ENCODE measurements at regions not wholly inside any gene's neighbourhood (a gene's known extent, or its start where the extent isn't known, plus 50 kb on each side); places are given as distances from the start of the nearest gene placed in this dataset.
"Not testable (repeated sequence)": the region's sequence is repeated elsewhere in the genome, so short reads cannot be mapped to it uniquely, and the experiment has no call there.

DNA sequence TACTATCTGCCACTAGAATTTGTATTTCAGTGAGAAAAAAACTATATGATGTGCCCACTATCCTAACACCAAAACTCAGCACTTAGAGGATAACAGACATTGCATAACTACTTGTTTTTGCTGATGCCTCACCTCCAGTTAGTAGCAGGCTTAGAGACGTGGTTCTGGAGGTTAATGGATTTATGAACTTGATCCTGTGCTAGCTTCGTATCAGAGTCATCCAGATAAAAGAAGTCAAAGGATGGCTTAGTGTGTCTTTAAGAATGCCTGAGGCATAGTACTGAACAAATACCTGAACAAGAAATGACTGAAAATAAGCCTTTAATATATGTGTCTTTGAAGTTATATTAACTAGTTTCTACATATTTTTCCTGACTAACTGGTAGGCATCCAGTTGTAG lies 414.9 kb upstream of the PTCHD4 start:
- H3K36me3 ChIP-seq (ENCODE audit: control insufficient read depth in 2 of 2, extremely low read depth in 1 of 2, insufficient read depth in 1 of 2, low read length in 1 of 2), result no peaks in the 10 kb centered on the region
- ChIA-PET POLR2A (no interaction called here), CTCF (no interaction called here)
- Mint-ChIP-seq H3K4me3 (no peak overlapping the region), H3K4me1 (no peaks in the 10 kb centered on the region), H3K27ac (no peak overlapping the region), H3K36me3 (no peaks in the 10 kb centered on the region), H3K27me3 (no peaks in the 10 kb centered on the region), H3K9me3 (peaks cover 6 to 8% (median 8%) of the 10 kb centered on the region in 3 donors)
- H3K27me3 ChIP-seq (replicated peaks in 1 of 2; ENCODE audit: control insufficient read depth in 2 of 2, extremely low read depth in 1 of 2, insufficient read depth in 2 of 2, low read length in 1 of 2), result no peaks in the 10 kb centered on the region
- H3K9me3 ChIP-seq, result no peaks in the 10 kb centered on the region
- no peak overlapping the region for H3K27ac ChIP-seq (ENCODE audit: low read length)
- H3K4me3 ChIP-seq (ENCODE audit: control insufficient read depth in 1 of 2, extremely low read depth in 1 of 2, low read length in 1 of 2), result no peak overlapping the region
- WGBS (ENCODE audit: insufficient coverage), result 70% methylated on average over 2 of the region's 2 CpGs
- H3K4me1 ChIP-seq (ENCODE audit: control insufficient read depth in 1 of 2, extremely low read depth in 1 of 2, insufficient read depth in 2 of 2, low read length in 2 of 2), result no peaks in the 10 kb centered on the region
- ATAC-seq (replicated peaks in 1 of 4), result no peak
- no peak for DNase-seq

GRCh38 chr6:48520951-48521350 lies 410.0 kb upstream of the PTCHD4 start:
- Mint-ChIP-seq H3K4me3 (no peak overlapping the region), H3K27ac (no peak overlapping the region), H3K36me3 (no peaks in the 10 kb centered on the region), H3K9me3 (peaks cover 6 to 15% (median 6%) of the 10 kb centered on the region in 3 donors), H3K27me3 (no peaks in the 10 kb centered on the region), H3K4me1 (no peaks in the 10 kb centered on the region)
- POLR2A ChIA-PET, result no interaction called here
- no peak overlapping the region for H3K27ac ChIP-seq (ENCODE audit: low read length)
- no peaks in the 10 kb centered on the region for H3K4me1 ChIP-seq (ENCODE audit: control insufficient read depth in 1 of 2, extremely low read depth in 1 of 2, insufficient read depth in 2 of 2, low read length in 2 of 2)
- DNase-seq (no peak), ATAC-seq (replicated peaks in 1 of 4) (no peak)
- CTCF ChIA-PET, result no interaction called here
- H3K4me3 ChIP-seq (ENCODE audit: control insufficient read depth in 1 of 2, extremely low read depth in 1 of 2, low read length in 1 of 2), result no peak overlapping the region
- H3K9me3 ChIP-seq, result no peaks in the 10 kb centered on the region
- no peaks in the 10 kb centered on the region for H3K36me3 ChIP-seq (ENCODE audit: control insufficient read depth in 2 of 2, extremely low read depth in 1 of 2, insufficient read depth in 1 of 2, low read length in 1 of 2)
- 100% methylated on average over 1 of the region's 2 CpGs for WGBS (ENCODE audit: insufficient coverage)
- no peaks in the 10 kb centered on the region for H3K27me3 ChIP-seq (replicated peaks in 1 of 2; ENCODE audit: control insufficient read depth in 2 of 2, extremely low read depth in 1 of 2, insufficient read depth in 2 of 2, low read length in 1 of 2)

DNA sequence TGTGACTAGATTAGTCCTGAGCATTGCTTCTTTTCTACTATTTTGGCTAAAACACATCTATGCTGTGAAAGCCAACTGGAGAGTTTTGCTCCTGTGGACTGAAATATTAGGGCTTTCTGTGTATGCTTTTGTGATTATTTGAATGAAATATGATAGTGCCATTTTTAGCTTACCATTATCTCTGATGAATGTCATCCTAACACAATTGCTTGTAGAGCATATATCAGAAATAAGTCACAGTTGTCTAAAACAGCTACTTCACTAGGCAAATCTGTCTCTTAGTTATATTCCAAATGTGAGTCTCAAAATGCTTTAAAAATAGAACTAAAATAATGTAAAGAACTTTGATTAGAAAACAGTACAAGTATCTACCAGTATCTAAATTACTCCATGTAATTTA lies 401.4 kb upstream of the PTCHD4 start:
- H3K27me3 Mint-ChIP-seq, result no peaks in the 10 kb centered on the region
- Histone ChIP-seq H3K4me3 (ENCODE audit: control insufficient read depth in 1 of 2, extremely low read depth in 1 of 2, low read length in 1 of 2) (no peak overlapping the region), H3K27ac (ENCODE audit: low read length) (no peak overlapping the region), H3K27me3 (replicated peaks in 1 of 2; ENCODE audit: control insufficient read depth in 2 of 2, extremely low read depth in 1 of 2, insufficient read depth in 2 of 2, low read length in 1 of 2) (no peaks in the 10 kb centered on the region), H3K4me1 (ENCODE audit: control insufficient read depth in 1 of 2, extremely low read depth in 1 of 2, insufficient read depth in 2 of 2, low read length in 2 of 2) (no peaks in the 10 kb centered on the region), H3K36me3 (ENCODE audit: control insufficient read depth in 2 of 2, extremely low read depth in 1 of 2, insufficient read depth in 1 of 2, low read length in 1 of 2) (no peaks in the 10 kb centered on the region), H3K9me3 (no peaks in the 10 kb centered on the region)
- ChIA-PET CTCF (no interaction called here), POLR2A (no interaction called here)
- no peak for DNase-seq
- no peak overlapping the region for H3K4me3 Mint-ChIP-seq
- no peak overlapping the region for H3K27ac Mint-ChIP-seq
- H3K36me3 Mint-ChIP-seq, result no peaks in the 10 kb centered on the region
- no peak for ATAC-seq (replicated peaks in 1 of 4)
- H3K9me3 Mint-ChIP-seq, result peaks cover 0 to 7% (median 3%) of the 10 kb centered on the region in 3 donors
- H3K4me1 Mint-ChIP-seq, result no peaks in the 10 kb centered on the region

GRCh38 chr6:48511378-48511777 lies 400.4 kb upstream of the PTCHD4 start:
- Histone ChIP-seq H3K9me3 (no peaks in the 10 kb centered on the region), H3K36me3 (ENCODE audit: control insufficient read depth in 2 of 2, extremely low read depth in 1 of 2, insufficient read depth in 1 of 2, low read length in 1 of 2) (no peaks in the 10 kb centered on the region), H3K4me1 (ENCODE audit: control insufficient read depth in 1 of 2, extremely low read depth in 1 of 2, insufficient read depth in 2 of 2, low read length in 2 of 2) (no peaks in the 10 kb centered on the region), H3K4me3 (ENCODE audit: control insufficient read depth in 1 of 2, extremely low read depth in 1 of 2, low read length in 1 of 2) (no peak overlapping the region), H3K27ac (ENCODE audit: low read length) (no peak overlapping the region), H3K27me3 (replicated peaks in 1 of 2; ENCODE audit: control insufficient read depth in 2 of 2, extremely low read depth in 1 of 2, insufficient read depth in 2 of 2, low read length in 1 of 2) (no peaks in the 10 kb centered on the region)
- Mint-ChIP-seq H3K9me3 (peaks cover 0 to 7% (median 5%) of the 10 kb centered on the region in 3 donors), H3K36me3 (no peaks in the 10 kb centered on the region), H3K27me3 (no peaks in the 10 kb centered on the region), H3K4me1 (no peaks in the 10 kb centered on the region), H3K27ac (no peak overlapping the region), H3K4me3 (no peak overlapping the region)
- ChIA-PET CTCF (no interaction called here), POLR2A (no interaction called here)
- no peak for ATAC-seq (replicated peaks in 1 of 4)
- WGBS (ENCODE audit: insufficient coverage), result 63% methylated on average over 2 of the region's 2 CpGs
- no peak for DNase-seq

DNA sequence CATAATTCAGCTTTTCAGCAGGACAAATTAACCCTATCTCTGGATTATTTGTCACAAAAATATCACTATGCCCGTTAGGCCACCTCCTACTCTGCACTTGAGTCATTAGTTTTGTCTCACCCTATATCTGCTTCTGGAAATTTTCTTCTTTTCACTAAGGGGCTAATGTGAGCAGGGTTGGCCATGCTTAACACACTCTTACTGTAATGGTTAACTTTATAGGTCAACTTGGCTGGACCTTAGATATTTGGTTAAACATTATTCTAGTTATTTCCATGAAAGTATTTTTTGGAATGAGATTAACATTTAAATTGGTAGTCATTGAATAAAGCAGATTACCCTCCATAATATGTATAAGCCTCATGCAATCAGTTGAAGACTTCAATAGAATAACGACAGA lies 394.6 kb upstream of the PTCHD4 start:
- Mint-ChIP-seq H3K27ac (no peak overlapping the region), H3K9me3 (peaks cover 12 to 25% (median 15%) of the 10 kb centered on the region in 3 donors), H3K36me3 (no peaks in the 10 kb centered on the region), H3K27me3 (no peaks in the 10 kb centered on the region), H3K4me3 (no peak overlapping the region), H3K4me1 (no peaks in the 10 kb centered on the region)
- H3K4me1 ChIP-seq (ENCODE audit: control insufficient read depth in 1 of 2, extremely low read depth in 1 of 2, insufficient read depth in 2 of 2, low read length in 2 of 2), result no peaks in the 10 kb centered on the region
- H3K4me3 ChIP-seq (ENCODE audit: control insufficient read depth in 1 of 2, extremely low read depth in 1 of 2, low read length in 1 of 2), result no peak overlapping the region
- WGBS (ENCODE audit: insufficient coverage), result no CpG with 5 or more reads among the region's 2 CpGs
- H3K27me3 ChIP-seq (replicated peaks in 1 of 2; ENCODE audit: control insufficient read depth in 2 of 2, extremely low read depth in 1 of 2, insufficient read depth in 2 of 2, low read length in 1 of 2), result no peaks in the 10 kb centered on the region
- ChIA-PET POLR2A (no interaction called here), CTCF (no interaction called here)
- H3K27ac ChIP-seq (ENCODE audit: low read length), result no peak overlapping the region
- ATAC-seq (replicated peaks in 1 of 4) (no peak), DNase-seq (no peak)
- no peaks in the 10 kb centered on the region for H3K9me3 ChIP-seq
- no peaks in the 10 kb centered on the region for H3K36me3 ChIP-seq (ENCODE audit: control insufficient read depth in 2 of 2, extremely low read depth in 1 of 2, insufficient read depth in 1 of 2, low read length in 1 of 2)

GRCh38 chr6:48493432-48493831 lies 382.4 kb upstream of the PTCHD4 start:
- CTCF ChIA-PET; H3K4me1 ChIP-seq (ENCODE audit: control insufficient read depth in 1 of 2, extremely low read depth in 1 of 2, insufficient read depth in 2 of 2, low read length in 2 of 2); H3K36me3 ChIP-seq (ENCODE audit: control insufficient read depth in 2 of 2, extremely low read depth in 1 of 2, insufficient read depth in 1 of 2, low read length in 1 of 2); H3K9me3 ChIP-seq; H3K27me3 Mint-ChIP-seq; H3K27ac Mint-ChIP-seq; H3K4me1 Mint-ChIP-seq; POLR2A ChIA-PET; ATAC-seq (replicated peaks in 1 of 4); H3K27me3 ChIP-seq (replicated peaks in 1 of 2; ENCODE audit: control insufficient read depth in 2 of 2, extremely low read depth in 1 of 2, insufficient read depth in 2 of 2, low read length in 1 of 2); H3K27ac ChIP-seq (ENCODE audit: low read length); H3K4me3 ChIP-seq (ENCODE audit: control insufficient read depth in 1 of 2, extremely low read depth in 1 of 2, low read length in 1 of 2); H3K36me3 Mint-ChIP-seq; DNase-seq; H3K4me3 Mint-ChIP-seq: not testable (repeated sequence)
- no CpG with 5 or more reads among the region's 2 CpGs for WGBS (ENCODE audit: insufficient coverage)
- peaks cover 3 to 16% (median 7%) of the 10 kb centered on the region in 3 donors for H3K9me3 Mint-ChIP-seq

- H3K27ac Mint-ChIP-seq, result no peak overlapping the region
- WGBS (ENCODE audit: insufficient coverage), result 92% methylated on average over 3 of the region's 4 CpGs
- ChIA-PET POLR2A (no interaction called here), CTCF (no interaction called here)
- no peaks in the 10 kb centered on the region for H3K36me3 Mint-ChIP-seq
- Histone ChIP-seq H3K4me1 (ENCODE audit: control insufficient read depth in 1 of 2, extremely low read depth in 1 of 2, insufficient read depth in 2 of 2, low read length in 2 of 2) (no peaks in the 10 kb centered on the region), H3K4me3 (ENCODE audit: control insufficient read depth in 1 of 2, extremely low read depth in 1 of 2, low read length in 1 of 2) (no peak overlapping the region), H3K27me3 (replicated peaks in 1 of 2; ENCODE audit: control insufficient read depth in 2 of 2, extremely low read depth in 1 of 2, insufficient read depth in 2 of 2, low read length in 1 of 2) (no peaks in the 10 kb centered on the region), H3K9me3 (no peaks in the 10 kb centered on the region), H3K27ac (ENCODE audit: low read length) (no peak overlapping the region), H3K36me3 (ENCODE audit: control insufficient read depth in 2 of 2, extremely low read depth in 1 of 2, insufficient read depth in 1 of 2, low read length in 1 of 2) (no peaks in the 10 kb centered on the region)
- ATAC-seq (replicated peaks in 1 of 4) (no peak), DNase-seq (no peak)
- peaks cover 3 to 12% (median 7%) of the 10 kb centered on the region in 3 donors for H3K9me3 Mint-ChIP-seq
- H3K27me3 Mint-ChIP-seq, result no peaks in the 10 kb centered on the region
- H3K4me3 Mint-ChIP-seq, result no peak overlapping the region
- no peaks in the 10 kb centered on the region for H3K4me1 Mint-ChIP-seq
Observed at GRCh38 chr6:48490658-48491057, 379.7 kb upstream of the PTCHD4 start.
